Left hindlimb (tissue), 1 donor: ENCODE measurements at regions not wholly inside any gene's neighbourhood (a gene's known extent, or its start where the extent isn't known, plus 50 kb on each side); places are given as distances from the start of the nearest gene placed in this dataset.
"Not testable (repeated sequence)": the region's sequence is repeated elsewhere in the genome, so short reads cannot be mapped to it uniquely, and the experiment has no call there.

Experiments
- DNase-seq: peaks from one replicate; pipeline ENCODE4 v3.0.0-alpha.2; 2018

GRCh38 chr4:30160140-30160539 lies 560.0 kb upstream of the PCDH7 start:
- no peak for DNase-seq

DNA sequence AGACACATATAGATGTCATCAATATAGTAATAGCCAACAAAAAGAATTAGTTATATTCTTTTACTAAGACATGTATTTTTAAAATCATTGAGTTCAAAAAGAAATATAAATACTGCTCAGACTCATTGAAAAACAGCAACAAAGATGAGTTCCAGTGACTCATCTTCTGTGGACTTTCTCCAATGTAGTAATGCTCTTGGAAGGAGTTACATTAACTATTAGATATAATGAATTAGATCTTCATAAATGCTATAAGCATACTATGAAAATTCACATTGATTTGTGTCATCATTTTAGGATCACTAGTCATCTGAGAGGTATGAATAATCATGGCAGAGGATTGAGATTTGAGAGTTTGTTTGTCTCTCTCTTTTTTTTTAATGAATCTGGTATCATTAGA lies 547.8 kb upstream of the PCDH7 start:
- no peak for DNase-seq

DNA sequence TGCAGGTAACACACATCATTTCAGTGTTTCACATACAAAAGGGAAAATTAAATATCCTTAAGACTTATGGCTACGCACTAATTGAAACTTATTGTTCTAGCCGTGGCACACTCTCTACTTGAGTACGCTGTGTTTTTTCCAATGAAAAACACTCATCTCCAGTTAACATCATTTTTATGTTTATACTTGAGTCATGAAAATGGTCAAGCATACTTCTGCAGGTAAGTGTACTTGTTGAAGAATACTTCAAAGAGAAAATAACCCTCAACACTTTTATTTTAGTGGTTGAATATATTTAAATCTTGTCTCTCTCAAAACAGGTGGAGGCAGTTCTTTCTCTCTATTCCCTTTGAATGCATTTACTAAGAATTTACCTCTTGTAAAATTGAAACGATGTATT lies 538.7 kb upstream of the PCDH7 start:
- DNase-seq = no peak

DNA sequence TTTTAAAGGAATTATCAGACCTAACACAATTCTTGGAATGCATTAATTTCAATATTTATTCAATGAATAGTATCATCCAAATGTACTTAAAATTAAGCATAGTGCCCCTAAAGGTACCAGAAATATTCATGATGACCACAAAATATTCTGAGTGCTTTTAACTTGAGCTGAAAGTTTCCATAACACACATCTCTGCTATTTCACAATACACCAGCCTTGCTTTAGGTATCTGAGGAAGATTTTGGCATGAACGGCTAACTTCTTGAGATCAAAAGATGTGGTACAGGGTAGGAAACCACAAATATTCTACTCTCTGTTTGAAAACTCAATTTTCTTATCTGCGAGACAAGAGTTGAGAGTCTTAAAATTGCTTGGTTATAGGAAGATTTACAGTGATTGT lies 538.3 kb upstream of the PCDH7 start:
- no peak for DNase-seq

GRCh38 chr4:30182786-30183185 lies 537.4 kb upstream of the PCDH7 start:
- no peak for DNase-seq

DNA sequence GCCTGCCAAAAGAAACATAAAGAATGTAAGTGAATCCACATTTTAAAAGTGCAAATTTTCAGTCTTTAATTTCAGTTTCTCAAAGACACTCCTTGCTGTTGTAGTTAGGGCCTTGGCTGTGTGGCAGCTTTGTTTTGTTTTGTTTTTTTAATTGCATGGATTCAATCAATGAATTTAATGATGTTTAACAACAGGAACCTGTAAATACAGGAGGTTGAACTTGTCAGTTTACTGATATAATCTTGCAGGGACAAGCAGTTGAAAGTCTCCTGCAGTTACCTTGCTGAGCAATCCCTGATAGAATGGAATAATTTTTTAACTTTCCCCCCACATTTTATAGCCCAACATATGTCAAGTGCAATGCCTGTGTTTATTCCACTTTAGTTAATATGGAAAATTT lies 528.3 kb upstream of the PCDH7 start:
- DNase-seq = no peak

DNA sequence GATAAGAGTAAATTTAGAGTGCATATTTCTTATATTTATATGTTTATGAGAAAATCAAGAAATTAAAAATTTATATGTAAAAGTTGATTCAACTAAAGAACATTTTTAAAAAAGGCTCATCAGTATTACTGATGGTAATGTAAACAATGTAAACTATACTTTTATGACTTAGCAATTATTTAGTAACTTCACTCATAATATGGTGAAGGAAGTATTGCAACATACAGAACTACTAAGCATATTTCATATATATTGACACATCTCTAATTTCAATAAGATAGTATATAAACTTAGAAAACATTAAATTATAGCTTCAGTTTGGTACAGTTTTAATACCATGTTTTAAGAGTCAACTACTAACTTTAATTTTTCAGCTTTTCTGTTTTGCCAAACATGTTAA lies 512.8 kb upstream of the PCDH7 start:
- no peak for DNase-seq

DNA sequence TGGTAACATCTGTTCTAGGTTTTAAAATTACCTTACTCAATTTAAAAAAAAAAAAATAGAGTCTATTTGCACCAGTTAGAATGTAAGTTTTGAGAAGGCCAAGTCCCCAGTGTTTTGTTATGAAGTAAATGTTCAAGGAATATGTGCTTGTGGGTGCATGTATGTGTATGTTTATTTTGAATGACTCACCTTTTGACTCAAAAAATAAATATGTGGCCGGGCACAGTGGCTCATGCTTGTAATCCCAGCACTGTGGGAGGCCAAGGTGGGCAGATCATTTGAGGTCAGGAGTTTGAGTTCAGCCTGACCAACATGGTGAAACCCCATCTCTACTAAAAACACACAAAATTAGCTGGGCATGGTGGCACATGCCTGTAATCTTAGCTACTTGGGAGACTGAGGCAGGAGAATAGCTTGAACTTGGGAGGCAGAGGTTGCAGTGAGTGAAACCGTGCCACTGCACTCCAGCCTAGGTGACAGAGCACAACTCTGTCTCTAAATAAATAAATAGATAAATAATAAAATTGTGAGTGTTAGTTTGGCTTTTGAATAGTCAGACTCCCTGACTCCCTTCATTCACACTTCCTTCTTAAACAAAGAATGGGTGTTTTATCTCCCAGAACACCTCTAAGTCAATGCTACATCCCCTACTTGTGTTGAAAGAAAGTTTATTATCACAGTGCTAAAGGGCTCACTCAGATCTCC lies 511.3 kb upstream of the PCDH7 start:
- no peak for DNase-seq

DNA sequence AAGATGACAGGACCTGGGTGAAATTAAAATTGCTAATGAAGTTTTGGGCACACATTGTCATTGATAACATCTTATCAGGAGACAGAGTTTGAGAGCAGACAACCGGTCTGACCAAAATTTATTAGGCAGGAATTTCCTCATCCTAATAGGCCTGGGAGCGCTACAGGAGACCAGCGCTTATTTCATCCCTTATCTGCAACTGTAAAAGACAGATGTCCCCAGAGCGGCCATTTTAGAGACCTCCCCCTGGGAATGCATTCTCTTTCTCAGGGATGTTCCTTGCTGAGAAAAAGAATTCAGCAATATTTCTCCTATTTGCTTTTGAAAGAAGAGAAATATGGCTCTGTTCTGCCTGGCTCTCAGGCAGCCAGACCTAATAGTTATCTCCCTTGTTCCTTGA lies 504.2 kb upstream of the PCDH7 start:
- DNase-seq = not testable (repeated sequence)

DNA sequence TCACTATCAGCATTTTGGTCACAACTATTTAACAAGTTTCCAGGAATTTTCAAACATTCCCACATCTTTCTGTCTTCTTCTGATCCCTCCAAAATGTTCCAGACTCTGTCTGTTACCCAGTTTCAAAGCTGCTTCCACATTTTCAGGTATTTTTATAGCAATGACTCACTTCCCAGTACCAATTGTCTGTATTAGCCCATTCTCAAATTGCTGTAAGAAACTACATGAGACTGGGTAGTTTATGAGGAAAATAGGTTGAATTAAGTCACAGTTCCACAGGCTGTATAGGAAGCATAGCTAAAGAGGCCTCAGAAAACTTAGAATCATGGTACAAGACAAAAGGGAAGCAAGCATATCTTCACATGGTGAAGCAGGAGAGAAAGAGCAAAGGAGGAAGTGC lies 475.0 kb upstream of the PCDH7 start:
- DNase-seq = no peak

GRCh38 chr4:30256116-30256832 lies 463.9 kb upstream of the PCDH7 start:
- no peak for DNase-seq

DNA sequence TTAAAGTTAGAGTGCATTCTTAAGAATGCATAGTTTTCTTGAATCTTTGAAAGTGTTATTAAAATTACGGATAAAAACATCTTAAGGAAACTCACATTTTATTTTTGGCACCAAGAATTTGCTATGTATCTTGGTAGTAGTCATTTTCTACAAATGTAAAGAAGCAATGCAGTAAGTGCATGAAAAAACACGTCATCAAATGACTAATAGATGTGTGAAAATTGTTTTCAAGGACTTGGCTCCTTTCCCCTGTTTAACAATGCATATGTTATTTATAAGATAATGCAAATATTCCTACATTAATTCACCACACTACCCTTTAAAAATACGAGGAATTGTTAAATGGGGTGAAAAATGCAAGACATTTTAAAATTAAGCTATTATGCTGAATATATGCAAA lies 461.2 kb upstream of the PCDH7 start:
- DNase-seq = no peak

GRCh38 chr4:30262379-30262778 lies 457.8 kb upstream of the PCDH7 start:
- DNase-seq = no peak

DNA sequence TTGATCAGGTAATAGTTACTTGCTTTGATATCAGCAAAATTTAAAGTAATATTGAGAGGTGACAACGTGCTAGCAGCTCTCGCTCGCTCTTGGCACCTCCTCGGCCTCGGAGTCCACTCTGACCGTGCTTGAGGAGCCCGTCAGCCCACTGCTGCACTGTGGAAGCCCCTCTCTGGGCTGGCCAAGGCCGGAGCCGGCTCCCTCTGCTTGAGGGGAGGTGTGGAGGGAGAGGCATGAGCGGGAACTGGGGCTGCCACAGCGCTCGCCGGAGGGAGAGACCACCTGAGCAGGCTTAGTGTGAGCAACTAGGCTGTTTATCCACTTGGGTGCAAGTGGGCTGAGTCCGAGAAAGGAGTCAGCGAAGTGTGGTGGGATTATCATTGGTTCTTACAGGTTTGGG lies 455.7 kb upstream of the PCDH7 start:
- DNase-seq = no peak

DNA sequence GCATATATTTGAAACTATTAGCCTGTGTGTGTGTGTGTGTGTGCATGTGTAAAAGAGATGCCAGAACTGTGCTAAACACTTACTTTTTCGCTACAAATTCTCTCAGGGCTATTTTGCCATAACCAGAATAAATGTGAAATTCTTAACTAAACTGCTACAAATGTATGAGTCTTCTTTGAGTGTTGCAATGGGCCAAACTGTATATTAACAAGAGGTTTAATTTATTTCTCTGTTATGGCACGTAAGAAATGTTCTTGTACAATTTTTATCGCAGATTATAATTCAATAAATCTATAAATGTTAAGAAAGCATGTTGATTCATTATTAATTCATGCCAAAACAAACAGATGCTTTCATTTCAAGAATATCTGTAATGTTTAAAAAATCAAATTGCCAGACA lies 454.5 kb upstream of the PCDH7 start:
- no peak for DNase-seq

DNA sequence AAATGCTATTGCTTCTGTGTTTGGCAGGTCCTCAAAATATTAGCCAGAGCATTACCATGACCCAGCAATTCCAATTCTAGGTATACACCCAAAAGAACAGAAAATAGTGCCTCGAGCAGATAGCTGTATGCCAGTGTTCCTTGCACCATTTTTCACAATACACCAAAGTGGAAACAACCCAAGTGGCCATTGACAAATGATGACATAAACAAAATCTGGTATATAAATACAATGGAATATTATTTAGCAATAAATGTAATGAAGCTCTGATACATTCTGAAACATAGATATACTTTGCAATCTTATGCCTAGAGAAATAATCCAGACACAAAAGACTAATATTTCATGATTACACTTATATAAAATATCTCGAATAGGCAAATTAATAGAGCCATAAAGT lies 451.8 kb upstream of the PCDH7 start:
- DNase-seq = no peak

DNA sequence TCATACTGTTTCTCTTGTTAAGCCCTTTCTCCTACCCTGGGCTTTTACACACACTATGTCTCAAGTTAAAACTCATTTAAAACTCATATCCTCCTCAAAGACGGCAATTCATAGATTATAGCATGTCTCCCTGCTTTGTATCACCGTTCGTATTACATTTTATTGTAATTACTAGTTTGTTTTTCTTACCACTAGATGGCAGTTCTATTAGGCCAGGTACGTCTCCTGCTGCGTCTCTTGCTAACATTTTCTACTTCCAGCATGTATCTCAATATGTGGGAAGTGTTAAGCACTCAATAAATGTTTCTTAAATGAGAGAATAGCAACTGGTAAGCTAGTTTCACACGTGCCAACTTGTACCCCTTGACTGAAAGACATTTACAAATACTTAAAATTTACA lies 450.3 kb upstream of the PCDH7 start:
- DNase-seq = no peak

DNA sequence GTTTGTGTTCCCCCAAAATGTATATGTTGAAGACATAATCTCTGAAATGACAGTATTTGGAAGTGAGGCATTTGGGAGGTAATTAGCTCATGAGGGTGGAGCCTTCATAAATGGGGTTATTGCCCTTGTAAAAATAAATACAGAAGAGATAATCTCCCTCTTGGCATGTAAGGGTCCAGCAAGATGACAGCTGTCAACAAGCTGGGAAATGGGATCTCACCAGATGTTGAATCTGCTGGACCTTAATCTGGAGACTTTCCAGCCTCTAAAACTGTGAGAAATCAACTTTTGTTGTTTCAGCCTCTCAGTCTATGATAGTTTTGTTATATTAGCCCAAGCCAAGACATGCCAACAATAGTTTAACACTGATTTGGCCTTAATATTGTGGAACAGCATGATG lies 438.2 kb upstream of the PCDH7 start:
- no peak for DNase-seq

DNA sequence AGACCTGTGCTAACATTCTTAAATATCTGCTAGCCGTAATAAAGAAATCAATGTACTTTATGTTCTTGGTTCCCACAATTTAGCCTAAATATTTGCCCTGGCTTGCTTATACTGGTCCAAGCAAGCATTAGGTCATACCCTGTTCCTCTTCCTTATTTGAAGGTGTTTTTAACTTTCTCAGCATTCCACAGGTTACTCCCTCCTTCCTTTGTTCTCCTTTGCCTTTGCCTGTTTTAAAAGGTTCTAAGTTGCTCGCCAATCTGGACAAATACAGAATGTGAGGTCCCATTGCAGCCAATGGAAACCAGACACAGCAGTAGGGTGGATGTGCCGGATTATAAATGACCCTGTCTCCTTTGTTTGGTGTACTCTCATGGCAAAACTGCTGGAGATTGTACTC lies 436.8 kb upstream of the PCDH7 start:
- no peak for DNase-seq

GRCh38 chr4:30294295-30294694 lies 425.9 kb upstream of the PCDH7 start:
- DNase-seq = no peak

GRCh38 chr4:30295652-30296051 lies 424.5 kb upstream of the PCDH7 start:
- no peak for DNase-seq

- no peak for DNase-seq
Measured at GRCh38 chr4:30314001-30314400, 406.2 kb upstream of the PCDH7 start.

- DNase-seq = no peak
Measured at GRCh38 chr4:30330894-30331652, 389.1 kb upstream of the PCDH7 start.

- no peak for DNase-seq
Measured at GRCh38 chr4:30341731-30342130, 378.4 kb upstream of the PCDH7 start.
